SK-N-MC (cell line): ENCODE measurements at regions not wholly inside any gene's neighbourhood (a gene's known extent, or its start where the extent isn't known, plus 50 kb on each side); places are given as distances from the start of the nearest gene placed in this dataset.

Source experiments
- DNase-seq: peaks from one replicate; pipeline ENCODE4 v3.0.0-alpha.2; 2011; ENCODE audit warnings: low read depth, low spot score
- H3K27ac ChIP-seq: fragments of 200-600 bp; sonication (generic); 2 replicates; pipeline ENCODE4 v1.5.1; 2016; ENCODE audit warnings: mixed run types
- H3K36me3 ChIP-seq: fragments of 200-600 bp; sonication (generic); 2 replicates; pipeline ENCODE4 v1.6.1; 2017; ENCODE audit warnings: antibody characterized with exemption, low read length, mixed read lengths; ENCODE audit not compliant: insufficient read depth
- H3K4me3 ChIP-seq: fragments of 200-600 bp; sonication (generic); 2 replicates; pipeline ENCODE4 v1.5.1; 2016
- H3K9ac ChIP-seq: fragments of 200-600 bp; sonication (generic); 2 replicates; pipeline ENCODE4 v1.8.0; 2017; ENCODE audit warnings: mixed run types, mixed read lengths; ENCODE audit not compliant: insufficient read length
- H3K9me3 ChIP-seq: fragments of 200-600 bp; sonication (generic); 2 replicates; pipeline ENCODE4 v1.6.1; 2017; ENCODE audit warnings: low read depth, mild to moderate bottlenecking, antibody characterized with exemption, low read length, moderate library complexity, mixed read lengths
- EZH2 ChIP-seq: fragments of 200-600 bp; sonication (generic); IDR thresholded peaks from one replicate; pipeline ENCODE4 v1.6.1; 2017; ENCODE audit warnings: antibody characterized with exemption
- FOXP2 ChIP-seq: optimal IDR thresholded peaks from 2 replicates; pipeline ENCODE3; 2011; ENCODE audit warnings: mild to moderate bottlenecking, moderate library complexity; ENCODE audit not compliant: insufficient read depth; ENCODE audit errors: extremely low read length, control extremely low read depth
- POLR2AphosphoS5 ChIP-seq: IDR thresholded peaks from 2 replicates; pipeline ENCODE4 v1.6.1; 2012; ENCODE audit warnings: mild to moderate bottlenecking, low read depth, low read length, borderline replicate concordance

DNA sequence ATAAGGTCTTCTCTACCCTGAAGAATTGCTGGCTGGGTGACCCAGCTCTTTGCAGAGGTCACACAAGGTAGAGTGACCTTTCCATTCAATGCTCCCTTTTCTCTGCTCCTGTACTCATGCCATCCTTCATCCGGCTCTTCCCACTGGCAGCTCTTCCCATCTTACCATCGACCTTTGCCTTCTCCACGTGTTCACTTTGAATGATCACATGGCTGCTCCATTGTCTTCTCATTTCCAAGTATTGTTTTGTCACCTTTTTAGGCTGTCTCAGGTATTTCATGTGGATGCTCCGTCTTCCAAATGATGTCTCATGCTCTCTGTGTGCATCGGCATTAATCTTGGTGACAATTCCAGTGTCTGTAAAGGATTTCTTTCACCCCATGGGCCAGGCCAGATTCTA, 76.6 kb upstream of the ONECUT1 start:
- DNase-seq: no peak
- H3K27ac ChIP-seq: no peak overlapping the region
- no peak for TF ChIP-seq POLR2AphosphoS5
- TF ChIP-seq FOXP2: no peak
- TF ChIP-seq EZH2: no peak
- no peaks in the 10 kb centered on the region for H3K36me3 ChIP-seq
- H3K9me3 ChIP-seq: no peaks in the 10 kb centered on the region
- no peak overlapping the region for H3K9ac ChIP-seq
- H3K4me3 ChIP-seq: no peak overlapping the region

DNA sequence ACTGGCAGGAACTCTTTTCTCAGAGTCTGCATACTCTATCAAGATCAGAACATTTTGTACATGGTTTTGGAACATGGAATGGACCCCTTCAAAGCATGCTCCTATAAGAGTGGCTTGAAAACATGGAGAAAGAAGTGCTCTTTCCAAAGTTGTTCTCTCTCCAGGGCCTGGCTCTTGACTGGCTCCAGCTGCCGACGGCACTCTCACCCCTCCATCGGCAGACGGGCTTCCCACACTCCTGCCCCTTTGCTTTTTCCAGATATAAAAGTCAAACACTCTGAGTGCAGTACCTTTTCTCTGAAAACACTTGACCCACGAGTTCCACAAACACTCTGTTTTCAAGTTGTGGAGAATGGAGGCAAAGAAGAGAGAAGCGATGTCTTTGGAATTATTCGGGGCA, 72.5 kb upstream of the ONECUT1 start:
- H3K27ac ChIP-seq: no peak overlapping the region
- no peak overlapping the region for H3K4me3 ChIP-seq
- TF ChIP-seq POLR2AphosphoS5 (no peak), EZH2 (no peak), FOXP2 (no peak)
- no peaks in the 10 kb centered on the region for H3K36me3 ChIP-seq
- H3K9ac ChIP-seq: no peak overlapping the region
- no peaks in the 10 kb centered on the region for H3K9me3 ChIP-seq
- no peak for DNase-seq

GRCh38 chr15:52858782-52859176, 68.6 kb upstream of the ONECUT1 start:
- no peak overlapping the region for H3K9ac ChIP-seq
- TF ChIP-seq FOXP2: no peak
- TF ChIP-seq POLR2AphosphoS5: no peak
- TF ChIP-seq EZH2: no peak
- no peak overlapping the region for H3K4me3 ChIP-seq
- no peaks in the 10 kb centered on the region for H3K36me3 ChIP-seq
- no peak overlapping the region for H3K27ac ChIP-seq
- H3K9me3 ChIP-seq: no peaks in the 10 kb centered on the region
- DNase-seq: no peak

- TF ChIP-seq POLR2AphosphoS5: no peak
- TF ChIP-seq FOXP2: no peak
- TF ChIP-seq EZH2: no peak
- no peak for DNase-seq
- H3K9me3 ChIP-seq: no peaks in the 10 kb centered on the region
- no peak overlapping the region for H3K27ac ChIP-seq
- H3K36me3 ChIP-seq: no peaks in the 10 kb centered on the region
- H3K4me3 ChIP-seq: no peak overlapping the region
- H3K9ac ChIP-seq: no peak overlapping the region
Observed at GRCh38 chr15:52857937-52858781, 68.0 kb upstream of the ONECUT1 start.

DNA sequence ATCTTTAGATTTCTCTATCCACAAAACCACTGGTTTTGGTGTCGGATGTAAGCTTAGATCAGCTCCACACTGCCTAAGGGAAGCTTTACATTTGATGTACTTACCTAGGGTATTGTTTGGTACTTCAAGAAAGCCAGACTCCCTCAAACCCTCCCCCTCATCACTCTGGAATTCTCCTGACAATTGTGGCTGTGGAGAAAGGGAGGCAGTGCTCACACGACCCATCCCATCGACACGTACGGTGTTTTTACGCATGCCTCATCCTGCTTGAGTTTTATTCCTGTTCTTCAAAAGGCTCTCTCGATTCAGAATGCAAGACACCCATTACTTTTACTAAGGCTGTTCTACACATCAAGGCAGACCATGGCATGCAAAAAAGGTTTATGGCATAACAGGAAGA, 67.3 kb upstream of the ONECUT1 start:
- DNase-seq: no peak
- no peak overlapping the region for H3K27ac ChIP-seq
- no peak for TF ChIP-seq EZH2
- TF ChIP-seq POLR2AphosphoS5: no peak
- TF ChIP-seq FOXP2: no peak
- no peak overlapping the region for H3K9ac ChIP-seq
- no peaks in the 10 kb centered on the region for H3K36me3 ChIP-seq
- H3K4me3 ChIP-seq: no peak overlapping the region
- no peaks in the 10 kb centered on the region for H3K9me3 ChIP-seq

DNA sequence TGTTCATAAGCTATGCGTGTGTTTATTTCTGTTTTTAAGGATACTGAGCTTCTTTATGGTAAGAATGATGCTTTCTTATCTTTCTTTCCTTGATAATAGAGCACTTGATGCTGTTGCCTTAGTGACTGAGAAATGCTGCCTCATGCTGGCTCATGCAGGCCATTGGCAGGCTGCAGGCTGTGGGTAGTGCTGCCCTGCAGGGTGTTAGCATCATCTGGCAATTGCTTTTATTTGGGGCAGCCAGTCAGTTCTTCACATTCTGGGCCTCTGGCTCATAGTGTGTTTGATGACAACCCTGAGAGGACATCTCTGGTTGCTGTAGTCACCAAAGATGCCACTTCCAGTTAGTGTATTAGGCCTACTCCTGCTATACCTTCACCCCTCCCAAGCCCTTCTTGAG, 66.2 kb upstream of the ONECUT1 start:
- H3K36me3 ChIP-seq: no peaks in the 10 kb centered on the region
- DNase-seq: no peak
- H3K4me3 ChIP-seq: no peak overlapping the region
- no peak overlapping the region for H3K27ac ChIP-seq
- H3K9me3 ChIP-seq: no peaks in the 10 kb centered on the region
- TF ChIP-seq EZH2: no peak
- TF ChIP-seq POLR2AphosphoS5: no peak
- TF ChIP-seq FOXP2: no peak
- no peak overlapping the region for H3K9ac ChIP-seq

GRCh38 chr15:52855157-52855556, 65.0 kb upstream of the ONECUT1 start:
- H3K9me3 ChIP-seq: no peaks in the 10 kb centered on the region
- H3K36me3 ChIP-seq: no peaks in the 10 kb centered on the region
- no peak overlapping the region for H3K9ac ChIP-seq
- no peak overlapping the region for H3K27ac ChIP-seq
- TF ChIP-seq EZH2 (no peak), FOXP2 (no peak), POLR2AphosphoS5 (no peak)
- no peak overlapping the region for H3K4me3 ChIP-seq
- no peak for DNase-seq

DNA sequence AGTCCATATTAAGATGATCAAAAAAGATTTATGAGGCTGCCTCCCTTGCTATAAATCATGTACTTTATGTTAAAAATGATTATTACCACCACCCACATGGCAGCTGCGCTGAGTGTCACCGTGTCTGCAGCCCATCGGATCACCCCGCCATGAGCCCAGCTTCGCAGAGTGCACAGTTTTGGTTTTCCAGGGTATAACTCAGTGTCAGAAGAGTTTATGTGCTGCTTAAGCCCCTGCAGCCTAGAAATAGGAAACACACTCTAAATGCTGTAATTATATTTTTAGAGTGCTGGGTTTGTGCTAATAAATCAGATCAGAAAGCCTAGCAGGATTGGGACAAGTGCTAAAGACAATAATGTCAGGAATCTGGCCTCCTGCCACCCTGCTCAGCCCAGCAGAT, 54.7 kb upstream of the ONECUT1 start:
- DNase-seq: no peak
- no peak overlapping the region for H3K27ac ChIP-seq
- no peak overlapping the region for H3K9ac ChIP-seq
- TF ChIP-seq EZH2: no peak
- TF ChIP-seq FOXP2: no peak
- no peak for TF ChIP-seq POLR2AphosphoS5
- no peaks in the 10 kb centered on the region for H3K36me3 ChIP-seq
- no peaks in the 10 kb centered on the region for H3K9me3 ChIP-seq
- no peak overlapping the region for H3K4me3 ChIP-seq
